T-helper 9 cell (primary cell): ENCODE measurements at regions not wholly inside any gene's neighbourhood (a gene's known extent, or its start where the extent isn't known, plus 50 kb on each side); places are given as distances from the start of the nearest gene placed in this dataset.
"Not testable (repeated sequence)": the region's sequence is repeated elsewhere in the genome, so short reads cannot be mapped to it uniquely, and the experiment has no call there.

ENCODE experiments used
- DNase-seq: peaks from one replicate; pipeline ENCODE4 v3.0.0-alpha.2; 2020

DNA sequence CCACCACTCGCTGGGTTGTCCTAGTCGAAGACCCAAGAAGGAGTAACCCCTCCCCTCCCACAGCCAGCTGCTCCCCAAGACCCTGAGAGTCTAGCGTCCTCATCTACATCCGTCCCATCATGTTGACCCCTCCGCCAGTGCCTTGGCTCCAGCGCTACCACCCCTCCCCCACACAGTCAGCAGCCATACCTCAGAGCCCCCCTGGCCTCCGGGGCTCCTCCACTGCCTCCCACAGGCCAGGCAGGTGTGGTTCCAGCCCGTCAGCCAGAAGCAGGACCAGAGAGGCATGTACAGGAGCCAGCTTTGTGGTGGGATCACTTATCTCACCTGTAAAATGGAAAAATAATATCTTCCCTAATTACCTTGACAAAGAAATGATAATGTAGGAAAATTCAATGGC is 51.5 kb upstream of the PHF21B start:
- DNase-seq, result no peak

DNA sequence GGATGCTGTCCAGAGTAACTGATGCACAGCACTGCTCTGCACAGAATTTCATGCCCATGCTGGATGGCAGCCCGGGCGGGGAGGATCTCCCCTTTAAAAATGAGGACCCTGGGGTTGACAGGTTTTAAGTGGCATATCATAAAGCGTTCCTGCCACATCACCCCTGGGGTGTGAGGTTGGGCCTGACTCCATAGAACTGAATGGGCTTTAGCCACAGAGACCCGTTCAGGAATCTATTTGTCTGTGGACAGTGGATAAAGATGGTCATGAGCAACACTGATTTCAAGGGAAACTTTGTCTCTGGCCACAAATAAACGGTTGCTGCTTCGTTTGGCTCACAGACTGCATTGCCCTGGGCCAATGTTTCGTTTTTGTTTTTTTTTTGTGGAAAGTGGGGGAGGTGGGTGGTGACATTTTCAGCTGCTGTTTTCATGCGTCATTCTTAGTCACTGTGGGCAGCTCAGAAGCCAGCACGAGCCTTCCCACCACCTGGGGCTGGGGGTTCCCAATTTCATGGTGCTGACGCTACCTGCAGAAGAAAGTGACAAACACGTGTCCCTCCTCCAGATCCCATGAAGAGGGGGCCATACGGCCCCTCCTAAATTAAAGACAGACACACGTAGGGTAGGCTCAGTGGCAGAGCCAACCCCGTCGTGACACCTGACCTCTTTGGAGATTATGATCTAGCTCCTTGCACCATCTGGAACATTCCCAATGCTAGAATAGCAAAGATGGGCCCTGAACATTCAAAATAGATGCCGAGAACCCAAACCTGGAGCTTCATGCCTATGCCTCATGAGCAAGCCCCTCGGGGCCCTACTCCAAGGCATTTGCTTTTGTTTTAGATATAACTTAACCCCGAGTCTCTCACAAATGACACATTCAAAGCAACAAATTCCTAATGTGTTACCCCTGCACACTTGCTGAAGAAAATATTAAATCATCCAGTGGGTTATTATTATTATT is 54.8 kb upstream of the PHF21B start:
- no peak for DNase-seq

- no peak for DNase-seq
These were observed 55.9 kb upstream of the PHF21B start for GRCh38 chr22:45065726-45066125.

DNA sequence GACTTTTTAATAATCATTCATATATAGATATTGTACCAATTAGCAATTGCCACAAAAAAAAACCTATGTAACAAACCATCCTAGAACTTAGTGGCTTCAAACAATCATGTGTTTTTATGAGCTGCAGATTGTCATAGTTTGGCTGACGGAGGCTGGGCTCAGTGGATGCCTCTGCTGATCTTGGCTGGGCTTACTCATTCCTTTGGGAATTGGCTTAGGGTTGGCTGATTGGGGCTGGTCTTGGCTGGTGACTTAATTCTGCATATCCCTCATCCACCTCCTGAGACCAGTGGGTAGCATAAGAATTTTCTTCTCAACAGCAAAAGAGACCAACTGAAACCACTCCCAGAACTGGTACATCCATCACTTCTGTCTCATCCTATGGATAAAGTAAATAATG is 57.9 kb upstream of the PHF21B start:
- no peak for DNase-seq

DNA sequence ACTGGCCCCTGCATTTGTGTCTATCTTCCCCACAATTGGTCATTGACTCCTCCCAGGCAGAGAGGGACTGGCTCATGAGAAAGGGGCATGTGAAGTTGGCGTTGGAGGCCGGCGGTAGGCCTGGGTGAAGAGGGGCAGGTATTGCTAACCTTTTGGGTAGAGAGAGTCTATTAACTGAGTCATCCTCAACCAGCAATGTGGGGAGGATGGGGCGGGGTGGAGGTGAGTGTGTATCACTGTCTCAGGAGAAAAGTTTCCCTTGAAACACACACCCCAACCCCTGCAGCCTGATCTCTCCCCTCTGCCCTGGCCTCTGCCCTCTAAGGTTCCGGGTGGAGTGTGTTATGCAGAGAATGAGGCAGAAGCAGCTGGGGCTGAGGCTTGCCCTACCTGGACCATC is 60.1 kb upstream of the PHF21B start:
- DNase-seq, result no peak

- no peak for DNase-seq
These were observed 61.8 kb upstream of the PHF21B start for GRCh38 chr22:45071618-45072017.

- no peak for DNase-seq
These were observed 62.6 kb upstream of the PHF21B start for GRCh38 chr22:45072322-45072903.

GRCh38 chr22:45073064-45073463 is 63.3 kb upstream of the PHF21B start:
- no peak for DNase-seq

DNA sequence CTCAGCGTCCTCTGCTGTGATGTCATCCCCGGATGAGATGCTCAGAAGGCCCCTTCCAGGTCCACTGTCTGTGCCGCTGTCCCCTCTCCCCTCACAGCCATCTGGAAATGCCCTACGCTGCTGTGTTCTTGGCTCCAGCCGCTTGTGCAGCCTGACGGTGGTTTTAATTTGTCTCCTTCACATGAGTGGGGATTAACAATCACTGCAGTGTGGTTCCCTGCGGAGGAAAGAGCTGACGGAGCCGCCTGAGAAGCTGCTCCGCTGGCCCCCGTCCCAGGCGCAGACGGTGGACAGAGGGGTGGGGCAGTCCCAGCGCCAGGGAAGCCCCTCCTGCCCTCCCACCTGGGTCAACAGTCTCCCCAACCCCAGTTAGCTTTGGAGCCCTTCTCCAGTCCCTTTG is 67.5 kb upstream of the PHF21B start:
- no peak for DNase-seq

DNA sequence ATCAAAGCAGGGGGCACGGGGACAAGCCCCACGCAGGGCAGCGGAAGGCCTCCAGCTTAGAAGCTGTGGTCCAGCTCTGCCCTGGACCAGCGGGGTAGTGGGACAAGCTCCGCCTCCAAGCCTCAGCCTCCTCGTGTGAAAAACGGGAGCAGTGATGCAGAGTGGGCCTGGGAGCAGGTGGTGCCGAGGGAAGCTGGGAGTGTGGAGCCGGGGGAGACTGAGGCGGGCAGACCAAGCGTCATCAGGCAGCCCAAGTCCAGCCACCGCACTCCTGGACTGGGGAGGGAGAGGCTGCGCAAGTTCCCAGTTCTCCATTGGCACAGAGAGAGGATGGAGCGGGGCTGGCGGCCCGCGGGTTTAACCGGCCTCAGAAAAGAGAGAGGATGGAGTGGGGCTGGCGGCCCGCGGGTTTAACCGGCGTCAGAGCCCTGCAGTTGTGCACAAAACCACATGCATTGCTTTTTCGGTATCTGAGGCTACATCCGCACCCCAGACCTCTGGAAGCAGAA is 68.1 kb upstream of the PHF21B start:
- DNase-seq, result no peak

DNA sequence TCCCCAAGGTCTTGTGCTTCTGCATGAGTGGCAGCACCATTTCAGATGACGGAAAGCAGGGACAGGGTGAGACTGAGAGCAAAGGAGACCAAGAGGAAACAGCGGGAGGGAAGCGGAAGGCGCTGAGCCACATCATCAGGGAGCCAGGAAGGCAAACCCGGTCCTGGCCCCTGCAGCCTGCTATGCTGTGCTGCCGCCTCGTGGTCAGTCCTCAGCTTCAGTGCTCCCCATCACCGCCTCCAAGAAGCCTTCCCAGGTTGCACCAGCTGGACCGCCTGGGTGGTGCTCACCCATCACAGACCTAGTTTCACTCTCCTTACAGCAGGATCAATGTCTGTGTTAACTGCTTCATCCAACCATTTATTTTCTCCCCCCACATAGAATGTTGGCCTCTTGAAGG is 73.0 kb upstream of the PHF21B start:
- DNase-seq, result no peak

DNA sequence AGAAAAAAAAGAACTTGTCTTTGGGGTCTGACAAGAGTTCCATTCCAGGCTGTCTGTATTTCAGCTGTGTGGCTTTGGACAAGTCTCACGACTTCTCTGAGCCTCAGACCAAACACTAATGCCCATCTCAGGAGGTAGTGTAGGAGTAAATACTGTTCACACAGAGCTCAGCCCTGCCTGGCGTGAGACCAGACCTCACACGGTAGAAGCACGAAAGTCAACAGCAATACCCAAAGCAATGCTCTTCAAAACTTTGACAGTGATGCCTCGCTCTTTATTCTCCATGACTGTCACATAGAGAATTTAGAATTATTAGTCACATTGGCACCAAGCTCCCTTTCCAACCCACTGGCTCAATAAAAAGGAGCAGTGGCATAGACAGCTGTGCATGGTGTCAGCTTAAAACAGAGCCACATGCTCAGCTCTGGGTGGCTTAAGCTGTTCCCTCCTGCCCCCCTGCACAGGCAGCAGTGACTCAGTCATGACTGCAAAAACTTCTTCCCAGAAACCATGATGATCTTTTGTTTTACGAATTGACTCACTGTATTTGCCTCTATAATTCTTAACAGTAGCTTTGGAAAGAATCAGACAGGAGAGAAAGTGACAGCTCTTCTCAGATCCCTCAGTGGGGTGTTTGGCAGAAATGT is 74.0 kb upstream of the PHF21B start:
- no peak for DNase-seq

DNA sequence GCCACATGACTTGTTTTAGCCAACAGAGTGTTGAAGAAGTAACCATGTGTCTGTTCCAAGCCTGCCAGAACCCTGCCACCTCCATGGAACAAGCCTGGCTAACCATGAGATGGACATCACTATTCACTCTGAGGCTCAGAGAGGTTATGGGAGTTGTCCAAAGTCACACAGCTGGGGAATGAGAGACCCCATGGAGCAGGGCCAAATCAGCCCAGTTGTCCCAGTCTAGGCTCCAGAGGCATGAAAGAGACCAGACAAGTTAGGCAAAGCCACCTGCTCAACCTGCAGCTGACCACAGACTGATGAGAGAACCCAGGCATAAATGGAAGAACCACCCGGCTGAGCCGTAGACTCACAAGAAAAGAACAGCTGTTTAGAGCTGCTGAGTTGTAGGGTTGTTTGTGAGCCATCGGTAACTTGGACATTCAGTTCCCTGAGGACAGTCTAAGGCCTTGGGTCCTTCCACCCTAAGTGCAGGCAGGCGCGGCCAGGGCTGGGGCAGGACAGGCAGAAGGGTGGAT is 74.7 kb upstream of the PHF21B start:
- DNase-seq, result no peak

GRCh38 chr22:45087802-45088201 is 75.9 kb upstream of the NUP50 start:
- DNase-seq, result no peak

- DNase-seq, result no peak
These were observed 75.1 kb upstream of the NUP50 start for GRCh38 chr22:45088576-45088975.

DNA sequence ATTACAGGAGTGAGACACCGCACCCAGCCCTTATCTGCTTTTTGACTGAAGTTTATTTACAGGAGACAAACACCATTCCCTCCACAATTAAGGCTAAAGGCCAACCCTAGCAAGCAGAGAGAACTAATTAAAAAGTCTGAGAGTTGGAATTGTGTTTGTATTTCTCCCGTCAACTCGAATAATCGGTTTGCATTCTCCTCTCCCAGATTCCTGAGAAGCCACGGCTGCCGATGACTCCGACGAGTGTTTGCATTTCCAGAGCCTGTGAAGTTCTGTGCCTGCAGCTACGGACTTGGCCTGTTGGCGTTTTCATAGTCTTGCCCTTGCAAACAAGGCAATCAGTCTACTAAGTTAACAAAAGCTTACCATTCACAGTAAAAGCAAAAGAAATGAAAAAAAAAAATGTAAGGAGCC is 73.2 kb upstream of the NUP50 start:
- DNase-seq, result no peak

GRCh38 chr22:45091254-45091854 is 72.4 kb upstream of the NUP50 start:
- DNase-seq, result no peak

DNA sequence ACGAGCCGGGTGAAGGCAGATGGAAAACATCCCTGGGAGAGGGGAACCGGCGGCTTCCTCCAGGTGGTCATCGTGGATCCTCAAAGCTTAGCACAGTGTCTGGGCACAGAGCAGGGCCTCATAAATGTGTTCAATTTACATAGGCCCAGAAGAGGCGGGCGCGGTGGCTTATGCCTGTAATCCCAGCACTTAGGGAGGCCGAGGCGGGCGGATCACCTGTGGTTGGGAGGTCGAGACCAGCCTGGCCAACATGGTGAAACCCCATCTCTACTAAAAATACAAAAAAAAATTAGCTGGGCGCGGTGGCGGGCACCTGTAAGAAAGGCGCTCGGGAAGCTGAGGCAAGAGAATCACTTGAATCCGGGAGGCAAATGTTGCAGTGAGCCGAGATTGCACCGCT is 71.8 kb upstream of the NUP50 start:
- DNase-seq, result not testable (repeated sequence)

DNA sequence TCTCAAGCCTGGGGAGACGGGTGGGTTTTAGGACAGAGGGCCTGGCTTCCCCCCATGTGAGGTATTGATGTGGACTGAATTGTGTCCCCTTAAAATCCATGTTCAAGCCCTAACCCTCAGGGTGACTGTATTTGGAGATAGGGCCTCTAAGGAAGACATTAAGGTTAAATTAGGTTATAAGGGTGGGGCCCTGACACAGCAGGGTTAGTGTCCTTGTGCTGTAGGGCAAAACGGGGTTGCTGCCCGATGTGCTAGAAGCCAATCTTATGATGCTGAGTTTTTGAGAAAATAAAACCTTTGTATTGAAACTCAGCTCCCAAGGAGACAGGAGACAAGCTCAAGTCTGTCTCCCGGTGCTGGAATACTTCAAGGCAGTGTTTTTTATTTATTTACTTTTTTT is 71.1 kb upstream of the NUP50 start:
- no peak for DNase-seq

GRCh38 chr22:45093609-45094008 is 70.1 kb upstream of the NUP50 start:
- DNase-seq, result no peak

- DNase-seq, result no peak
These were observed 69.5 kb upstream of the NUP50 start for GRCh38 chr22:45094081-45094720.

DNA sequence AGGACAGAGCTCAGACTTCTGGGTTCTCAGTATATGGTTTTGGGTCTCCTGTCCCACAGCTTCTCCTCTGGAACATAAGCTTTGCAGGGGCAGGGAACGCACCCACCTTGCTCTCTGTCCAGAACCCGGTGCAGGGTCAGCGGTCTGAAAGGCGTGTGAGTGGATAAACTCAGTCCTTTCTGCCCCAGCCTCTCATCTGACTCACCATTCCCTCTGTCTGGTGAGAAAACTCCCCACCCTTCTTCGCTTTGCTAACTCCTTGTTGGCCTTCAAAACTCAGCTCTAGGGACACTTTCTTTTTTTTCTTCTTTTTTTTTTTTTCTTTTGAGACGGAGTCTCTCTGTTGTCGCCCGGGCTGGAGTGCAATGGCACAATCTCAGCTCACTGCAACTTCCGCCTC is 68.9 kb upstream of the NUP50 start:
- DNase-seq, result no peak
